MM.1S (cell line): ENCODE measurements at regions not wholly inside any gene's neighbourhood (a gene's known extent, or its start where the extent isn't known, plus 50 kb on each side); places are given as distances from the start of the nearest gene placed in this dataset.
A peak's percentile ranks its signal among the peaks of the same experiment; 100 is the strongest.

ENCODE experiments used
- DNase-seq: peaks from one replicate; pipeline ENCODE4 v3.0.0-alpha.2; 2015
- H2AFZ ChIP-seq: fragments of 300-600 bp; sonication (generic); 2 replicates; pipeline ENCODE4 v1.6.0; 2016; ENCODE audit warnings: antibody characterized with exemption, low read length
- H3F3A ChIP-seq: fragments of 300-600 bp; sonication (generic); 2 replicates; pipeline ENCODE4 v1.6.1; 2016; ENCODE audit warnings: mild to moderate bottlenecking, antibody characterized with exemption, low read length, moderate library complexity, mixed read lengths; ENCODE audit not compliant: insufficient read depth
- H3K27ac ChIP-seq: fragments of 300-600 bp; sonication (generic); 2 replicates; pipeline ENCODE4 v1.5.1; 2016; ENCODE audit warnings: mild to moderate bottlenecking, low read length
- H3K27me3 ChIP-seq: fragments of 300-600 bp; sonication (generic); replicated peaks from 2 replicates; pipeline ENCODE4 v1.6.0; 2016; ENCODE audit warnings: low read length; ENCODE audit not compliant: insufficient read depth
- H3K36me3 ChIP-seq: fragments of 300-600 bp; sonication (generic); replicated peaks from 2 replicates; pipeline ENCODE4 v1.6.1; 2016; ENCODE audit warnings: mild to moderate bottlenecking, low read length, mixed read lengths; ENCODE audit not compliant: insufficient read depth
- H3K4me1 ChIP-seq: fragments of 300-600 bp; sonication (generic); 2 replicates; pipeline ENCODE4 v1.6.1; 2016; ENCODE audit warnings: low read length, mixed read lengths
- H3K4me2 ChIP-seq: fragments of 300-600 bp; sonication (generic); 2 replicates; pipeline ENCODE4 v1.6.0; 2016; ENCODE audit warnings: low read depth, low read length
- H3K4me3 ChIP-seq: fragments of 300-600 bp; sonication (generic); 2 replicates; pipeline ENCODE4 v1.5.1; 2016; ENCODE audit warnings: low read length, mixed read lengths
- H3K79me2 ChIP-seq: fragments of 300-600 bp; sonication (generic); 2 replicates; pipeline ENCODE4 v1.6.1; 2016; ENCODE audit warnings: mixed run types, low read length, mixed read lengths
- H3K9ac ChIP-seq: fragments of 300-600 bp; sonication (generic); 2 replicates; pipeline ENCODE4 v1.6.1; 2016; ENCODE audit warnings: low read length, mixed read lengths
- H3K9me2 ChIP-seq: fragments of 300-600 bp; sonication (generic); replicated peaks from 2 replicates; pipeline ENCODE4 v1.6.1; 2016; ENCODE audit warnings: mild to moderate bottlenecking, low read length, mixed read lengths; ENCODE audit not compliant: insufficient read depth
- H3K9me3 ChIP-seq: fragments of 300-600 bp; sonication (generic); replicated peaks from 2 replicates; pipeline ENCODE4 v1.6.1; 2016; ENCODE audit warnings: mild to moderate bottlenecking, low read length, mixed read lengths; ENCODE audit not compliant: insufficient read depth
- H4K20me1 ChIP-seq: fragments of 300-600 bp; sonication (generic); 2 replicates; pipeline ENCODE4 v1.6.1; 2016; ENCODE audit warnings: mild to moderate bottlenecking, low read length, moderate library complexity, mixed read lengths; ENCODE audit not compliant: insufficient read depth
- EZH2 ChIP-seq: fragments of 300-600 bp; sonication (generic); optimal IDR thresholded peaks from 2 replicates; pipeline ENCODE3; 2017; ENCODE audit warnings: low read depth, mild to moderate bottlenecking, antibody characterized with exemption, low read length, mixed read lengths
- EZH2phosphoT487 ChIP-seq: fragments of 300-600 bp; sonication (generic); IDR thresholded peaks from 2 replicates; pipeline ENCODE4 v1.6.1; 2018; ENCODE audit warnings: antibody characterized with exemption, low read length
- TF ChIP-seq, protein P1 (sequence below): fragments of 300-600 bp; sonication (generic); IDR thresholded peaks from 2 replicates; pipeline ENCODE4 v1.5.1; 2016; ENCODE audit warnings: antibody characterized with exemption, low read length, mixed read lengths

DNA sequence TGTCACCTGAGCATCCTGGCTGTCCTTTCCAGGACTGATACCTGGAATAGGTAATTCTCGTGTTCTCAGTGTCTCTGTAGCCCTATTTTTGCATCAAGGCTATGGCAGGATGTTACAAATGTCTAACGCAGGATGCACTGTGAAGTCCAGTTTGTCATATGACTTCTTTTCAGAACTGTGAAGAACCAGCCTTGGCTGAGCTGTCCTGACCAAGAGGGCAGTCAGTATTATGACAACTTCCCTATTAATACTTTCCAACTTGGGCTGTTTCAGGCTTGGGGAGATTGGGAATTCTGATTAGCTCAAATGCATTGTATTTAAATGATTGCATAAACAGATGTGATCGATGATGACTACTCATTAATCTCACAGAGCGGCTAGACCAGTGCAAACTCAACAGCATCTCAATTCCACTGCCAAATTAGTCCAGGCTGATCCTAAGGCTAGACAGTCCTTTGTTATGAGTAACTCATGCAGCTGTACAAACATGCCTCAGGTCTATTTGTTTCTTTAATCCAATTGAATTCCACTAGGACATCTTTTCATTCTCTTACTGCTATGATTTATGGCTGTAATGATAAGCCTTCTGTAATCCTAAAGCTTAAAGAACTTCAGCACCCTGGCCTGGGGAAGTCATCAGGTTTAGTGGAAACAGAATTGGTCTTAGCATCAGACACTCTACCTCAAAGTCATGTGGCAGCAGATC is 331.6 kb downstream of the KCNS3 start:
- no peak overlapping the region for H2AFZ ChIP-seq
- peaks cover 15% of the 10 kb centered on the region for H3K4me1 ChIP-seq
- H3K9ac ChIP-seq, result no peak overlapping the region
- TF ChIP-seq, protein P1, sequence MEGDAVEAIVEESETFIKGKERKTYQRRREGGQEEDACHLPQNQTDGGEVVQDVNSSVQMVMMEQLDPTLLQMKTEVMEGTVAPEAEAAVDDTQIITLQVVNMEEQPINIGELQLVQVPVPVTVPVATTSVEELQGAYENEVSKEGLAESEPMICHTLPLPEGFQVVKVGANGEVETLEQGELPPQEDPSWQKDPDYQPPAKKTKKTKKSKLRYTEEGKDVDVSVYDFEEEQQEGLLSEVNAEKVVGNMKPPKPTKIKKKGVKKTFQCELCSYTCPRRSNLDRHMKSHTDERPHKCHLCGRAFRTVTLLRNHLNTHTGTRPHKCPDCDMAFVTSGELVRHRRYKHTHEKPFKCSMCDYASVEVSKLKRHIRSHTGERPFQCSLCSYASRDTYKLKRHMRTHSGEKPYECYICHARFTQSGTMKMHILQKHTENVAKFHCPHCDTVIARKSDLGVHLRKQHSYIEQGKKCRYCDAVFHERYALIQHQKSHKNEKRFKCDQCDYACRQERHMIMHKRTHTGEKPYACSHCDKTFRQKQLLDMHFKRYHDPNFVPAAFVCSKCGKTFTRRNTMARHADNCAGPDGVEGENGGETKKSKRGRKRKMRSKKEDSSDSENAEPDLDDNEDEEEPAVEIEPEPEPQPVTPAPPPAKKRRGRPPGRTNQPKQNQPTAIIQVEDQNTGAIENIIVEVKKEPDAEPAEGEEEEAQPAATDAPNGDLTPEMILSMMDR, result no peak
- TF ChIP-seq EZH2phosphoT487 (no peak), EZH2 (no peak)
- H3K36me3 ChIP-seq, result no peaks in the 10 kb centered on the region
- no peak overlapping the region for H3K4me3 ChIP-seq
- no peaks in the 10 kb centered on the region for H3K9me3 ChIP-seq
- DNase-seq, result no peak
- H3K9me2 ChIP-seq, result 0 out of 2 replicates have a peak, but pooled peaks cover 4% of the 10 kb centered on the region
- H3F3A ChIP-seq, result no peaks in the 10 kb centered on the region
- H3K79me2 ChIP-seq, result no peaks in the 10 kb centered on the region
- no peaks in the 10 kb centered on the region for H3K27me3 ChIP-seq
- H3K27ac ChIP-seq, result no peak overlapping the region; the same call in 1 of the 2 replicates
- H4K20me1 ChIP-seq, result no peaks in the 10 kb centered on the region
- H3K4me2 ChIP-seq, result no peak overlapping the region

DNA sequence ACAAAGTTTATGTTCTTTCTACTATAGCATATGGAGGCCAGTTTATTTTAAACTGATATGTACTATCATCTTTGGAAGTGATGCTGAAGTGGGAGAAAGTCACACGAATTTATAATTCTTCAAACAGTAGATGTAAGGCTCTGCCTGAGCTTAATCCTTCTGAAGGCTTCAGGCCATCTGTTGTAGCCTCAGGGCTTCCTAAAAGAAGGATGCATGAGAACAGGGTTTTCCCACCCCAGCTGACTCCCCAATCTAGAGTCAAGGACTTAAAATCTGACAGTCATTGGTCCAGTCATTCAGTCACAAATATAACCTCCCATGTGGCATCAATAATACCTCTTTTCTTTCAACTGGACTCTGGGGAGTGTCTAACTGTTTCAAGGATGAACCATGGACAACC is 330.5 kb downstream of the KCNS3 start:
- peak overlapping the region; percentile 14; the same call in 1 of the 2 replicates for H3K4me2 ChIP-seq
- peak overlapping the region; percentile 19; the same call in 1 of the 2 replicates for H3K27ac ChIP-seq
- no peak overlapping the region for H3K9ac ChIP-seq
- H3F3A ChIP-seq, result no peaks in the 10 kb centered on the region
- TF ChIP-seq, protein P1, result no peak
- no peak for TF ChIP-seq EZH2phosphoT487
- TF ChIP-seq EZH2, result no peak
- no peak overlapping the region for H2AFZ ChIP-seq
- no peaks in the 10 kb centered on the region for H3K79me2 ChIP-seq
- H3K9me2 ChIP-seq, result 0 out of 2 replicates have a peak, but pooled peaks cover 4% of the 10 kb centered on the region
- peaks cover 15% of the 10 kb centered on the region for H3K4me1 ChIP-seq
- no peak overlapping the region for H3K4me3 ChIP-seq
- no peaks in the 10 kb centered on the region for H3K9me3 ChIP-seq
- H3K27me3 ChIP-seq, result no peaks in the 10 kb centered on the region
- H4K20me1 ChIP-seq, result no peaks in the 10 kb centered on the region
- no peaks in the 10 kb centered on the region for H3K36me3 ChIP-seq
- no peak for DNase-seq

DNA sequence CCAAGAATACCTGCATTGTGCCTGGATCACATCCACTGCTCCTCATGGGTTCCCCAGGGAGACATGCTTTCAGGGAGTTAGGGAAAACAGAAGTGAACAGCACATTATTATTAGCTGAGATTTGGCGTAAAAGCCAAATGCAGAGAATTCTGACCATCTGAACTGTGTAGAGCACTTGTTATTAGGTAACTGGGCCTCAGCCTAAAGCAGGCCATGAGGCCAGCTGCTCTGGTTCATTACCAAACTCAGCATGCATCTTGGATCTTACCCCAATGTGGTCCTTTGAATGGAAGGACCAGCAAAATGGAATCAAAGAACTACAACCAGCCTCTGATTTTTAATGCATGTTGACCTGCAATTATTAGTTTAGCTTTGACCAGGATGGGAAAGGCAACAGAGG is 322.3 kb downstream of the KCNS3 start:
- TF ChIP-seq EZH2 (no peak), EZH2phosphoT487 (no peak)
- TF ChIP-seq, protein P1, result no peak
- Histone ChIP-seq H3K27me3 (no peaks in the 10 kb centered on the region), H3K4me1 (no peaks in the 10 kb centered on the region), H4K20me1 (no peaks in the 10 kb centered on the region), H3K27ac (no peak overlapping the region), H3K36me3 (no peaks in the 10 kb centered on the region), H3K4me2 (no peak overlapping the region), H3K9me3 (no peaks in the 10 kb centered on the region), H2AFZ (no peak overlapping the region), H3K9me2 (no peaks in the 10 kb centered on the region), H3K4me3 (no peak overlapping the region), H3K79me2 (no peaks in the 10 kb centered on the region), H3K9ac (no peak overlapping the region), H3F3A (no peaks in the 10 kb centered on the region)
- no peak for DNase-seq
